ENCODE measurements at regions not wholly inside any gene's neighbourhood (a gene's known extent, or its start where the extent isn't known, plus 50 kb on each side); places are given as distances from the start of the nearest gene placed in this dataset.
A peak's percentile ranks its signal among the peaks of the same experiment; 100 is the strongest.

GRCh38 chr5:18742830-18743229 lies 1108.6 kb downstream of the TAF11L14 start:
- no peak overlapping the region for H3K27ac ChIP-seq
- H3K9me3 ChIP-seq, result no peaks in the 10 kb centered on the region
- H3K4me1 ChIP-seq, result no peaks in the 10 kb centered on the region
- WGBS, 2 donors, result 76 to 87% methylated on average over 7 of the region's 7 CpGs
- intact Hi-C loops (cut with DNase I), result no loop called here
- TF ChIP-seq CTCF (IDR thresholded peaks at IDR 0.05) (no peak), POLR2A (IDR thresholded peaks at IDR 0.05) (no peak)
- ATAC-seq (no peak), DNase-seq (no peak)
- no peaks in the 10 kb centered on the region for H3K36me3 ChIP-seq (replicated peaks in 1 of 2; ENCODE audit: insufficient read depth in 1 of 2, low read depth in 2 of 2)
- H3K4me3 ChIP-seq, result no peak overlapping the region
- H3K27me3 ChIP-seq, result no peaks in the 10 kb centered on the region

GRCh38 chr5:18744441-18744840 lies 1110.2 kb downstream of the TAF11L14 start:
- no peaks in the 10 kb centered on the region for H3K9me3 ChIP-seq
- H3K36me3 ChIP-seq (replicated peaks in 1 of 2; ENCODE audit: insufficient read depth in 1 of 2, low read depth in 2 of 2), result no peaks in the 10 kb centered on the region
- WGBS, 2 donors, result 50 to 68% methylated on average over 3 of the region's 3 CpGs
- H3K4me3 ChIP-seq, result no peak overlapping the region
- no peak overlapping the region for H3K27ac ChIP-seq
- H3K4me1 ChIP-seq, result no peaks in the 10 kb centered on the region
- no peak for ATAC-seq
- no peaks in the 10 kb centered on the region for H3K27me3 ChIP-seq
- DNase-seq, result no peak
- TF ChIP-seq POLR2A (IDR thresholded peaks at IDR 0.05), result no peak
- TF ChIP-seq CTCF (IDR thresholded peaks at IDR 0.05), result no peak
- intact Hi-C loops (cut with DNase I), result no loop called here

- WGBS, 2 donors, result 63 to 76% methylated on average over 13 of the region's 13 CpGs
- no peaks in the 10 kb centered on the region for H3K9me3 ChIP-seq
- no peaks in the 10 kb centered on the region for H3K27me3 ChIP-seq
- ATAC-seq (no peak), DNase-seq (no peak)
- intact Hi-C loops (cut with DNase I), result no loop called here
- H3K36me3 ChIP-seq (replicated peaks in 1 of 2; ENCODE audit: insufficient read depth in 1 of 2, low read depth in 2 of 2), result no peaks in the 10 kb centered on the region
- no peak for TF ChIP-seq POLR2A (IDR thresholded peaks at IDR 0.05)
- TF ChIP-seq CTCF (IDR thresholded peaks at IDR 0.05), result no peak
- H3K4me1 ChIP-seq, result no peaks in the 10 kb centered on the region
- H3K4me3 ChIP-seq, result no peak overlapping the region
- peak overlapping the region in 2 of 4 donors; percentile 40 to 61 for H3K27ac ChIP-seq
These were observed 1111.1 kb downstream of the TAF11L14 start for GRCh38 chr5:18745042-18745987.

- 51 to 78% methylated on average over 9 of the region's 9 CpGs for WGBS, 2 donors
- ATAC-seq (peak; percentile 42), DNase-seq (peak in 1 of 4 donors; percentile 42)
- H3K9me3 ChIP-seq, result no peaks in the 10 kb centered on the region
- no peak for TF ChIP-seq POLR2A (IDR thresholded peaks at IDR 0.05)
- no peak for TF ChIP-seq CTCF (IDR thresholded peaks at IDR 0.05)
- intact Hi-C loops (cut with DNase I), result no loop called here
- H3K4me1 ChIP-seq, result no peaks in the 10 kb centered on the region
- H3K4me3 ChIP-seq, result no peak overlapping the region
- H3K27me3 ChIP-seq, result no peaks in the 10 kb centered on the region
- H3K36me3 ChIP-seq (replicated peaks in 1 of 2; ENCODE audit: insufficient read depth in 1 of 2, low read depth in 2 of 2), result no peaks in the 10 kb centered on the region
- H3K27ac ChIP-seq, result peak overlapping the region in 2 of 4 donors; percentile 40 to 61
These were observed 1111.8 kb downstream of the TAF11L14 start for GRCh38 chr5:18745988-18746615.

Measured in body of pancreas (tissue), 4 donors.